Mesothelial cell of epicardium (in vitro differentiated cells): ENCODE measurements at regions not wholly inside any gene's neighbourhood (a gene's known extent, or its start where the extent isn't known, plus 50 kb on each side); places are given as distances from the start of the nearest gene placed in this dataset.
A peak's percentile ranks its signal among the peaks of the same experiment; 100 is the strongest.
"Not testable (repeated sequence)": the region's sequence is repeated elsewhere in the genome, so short reads cannot be mapped to it uniquely, and the experiment has no call there.

Experiments used
- DNase-seq, 2 experiments: peaks; one replicate each; pipeline ENCODE4 v3.0.0; 2021; ENCODE audit warnings: low spot score in 2 of 2; ENCODE audit not compliant: unreplicated experiment in 2 of 2
- H3K27ac Mint-ChIP-seq: 2 replicates; pipeline ENCODE4 v1.8.0; 2021; ENCODE audit warnings: mixed read lengths
- H3K27me3 Mint-ChIP-seq: 2 replicates; pipeline ENCODE4 v1.8.0; 2021; ENCODE audit warnings: low read depth, mixed read lengths
- H3K36me3 Mint-ChIP-seq: 2 replicates; pipeline ENCODE4 v1.8.0; 2021; ENCODE audit warnings: mixed read lengths
- H3K4me1 Mint-ChIP-seq: 2 replicates; pipeline ENCODE4 v1.8.0; 2021; ENCODE audit warnings: mixed read lengths
- H3K4me3 Mint-ChIP-seq: 2 replicates; pipeline ENCODE4 v1.8.0; 2021; ENCODE audit warnings: mild to moderate bottlenecking, moderate library complexity, mixed read lengths
- H3K9me3 Mint-ChIP-seq: 2 replicates; pipeline ENCODE4 v1.8.0; 2021; ENCODE audit warnings: mixed read lengths
- CTCF ChIP-seq: fragments of 200-600 bp; sonication (generic); IDR thresholded peaks from one replicate; pipeline ENCODE4 v1.5.0; 2021; ENCODE audit warnings: antibody characterized with exemption; ENCODE audit not compliant: unreplicated experiment

GRCh38 chrX:2630008-2630934 is 60.8 kb upstream of the CD99 start:
- H3K27me3 Mint-ChIP-seq, H3K4me3 Mint-ChIP-seq, H3K27ac Mint-ChIP-seq, DNase-seq, H3K4me1 Mint-ChIP-seq: not testable (repeated sequence)
- peaks cover 64% of the 10 kb centered on the region for H3K36me3 Mint-ChIP-seq
- peaks cover 40% of the 10 kb centered on the region for H3K9me3 Mint-ChIP-seq

- H3K27me3 Mint-ChIP-seq, result no peaks in the 10 kb centered on the region
- H3K27ac Mint-ChIP-seq, result peak overlapping the region; percentile 26
- DNase-seq, result no peak
- peaks cover 40% of the 10 kb centered on the region for H3K9me3 Mint-ChIP-seq
- no peaks in the 10 kb centered on the region for H3K4me1 Mint-ChIP-seq
- no peak for TF ChIP-seq CTCF
- H3K4me3 Mint-ChIP-seq, result no peak overlapping the region
- H3K36me3 Mint-ChIP-seq, result peaks cover 67% of the 10 kb centered on the region
Observed at GRCh38 chrX:2629316-2630007, 61.6 kb upstream of the CD99 start.

GRCh38 chrX:2628751-2629315 is 62.3 kb upstream of the CD99 start:
- Mint-ChIP-seq H3K4me1 (no peaks in the 10 kb centered on the region), H3K27me3 (no peaks in the 10 kb centered on the region), H3K27ac (peak overlapping the region; percentile 26), H3K9me3 (peaks cover 40% of the 10 kb centered on the region), H3K4me3 (no peak overlapping the region), H3K36me3 (peaks cover 67% of the 10 kb centered on the region)
- no peak for DNase-seq
- no peak for TF ChIP-seq CTCF

GRCh38 chrX:2627272-2627867 is 63.7 kb upstream of the CD99 start:
- H3K4me3 Mint-ChIP-seq, result no peak overlapping the region
- H3K36me3 Mint-ChIP-seq, result peaks cover 64% of the 10 kb centered on the region

GRCh38 chrX:2626750-2627149 is 64.3 kb upstream of the CD99 start:
- no peak for DNase-seq
- no peak overlapping the region for H3K27ac Mint-ChIP-seq
- H3K4me1 Mint-ChIP-seq, result no peaks in the 10 kb centered on the region
- TF ChIP-seq CTCF, result no peak
- H3K4me3 Mint-ChIP-seq, result no peak overlapping the region
- H3K9me3 Mint-ChIP-seq, result peaks cover 30% of the 10 kb centered on the region
- peaks cover 59% of the 10 kb centered on the region for H3K36me3 Mint-ChIP-seq
- no peaks in the 10 kb centered on the region for H3K27me3 Mint-ChIP-seq

More at GRCh38 chrX:2627272-2627867, 63.7 kb upstream of the CD99 start:
- peak; percentile 46 for TF ChIP-seq CTCF
- no peaks in the 10 kb centered on the region for H3K27me3 Mint-ChIP-seq
- H3K4me1 Mint-ChIP-seq, result no peaks in the 10 kb centered on the region
- peaks cover 36% of the 10 kb centered on the region for H3K9me3 Mint-ChIP-seq
- DNase-seq, result peak in 1 of 2 experiments; percentile 46
- peak overlapping the region; percentile 15 for H3K27ac Mint-ChIP-seq
